ENCODE measurements at regions not wholly inside any gene's neighbourhood (a gene's known extent, or its start where the extent isn't known, plus 50 kb on each side); places are given as distances from the start of the nearest gene placed in this dataset.
"Not testable (repeated sequence)": the region's sequence is repeated elsewhere in the genome, so short reads cannot be mapped to it uniquely, and the experiment has no call there.

- H3K36me3 ChIP-seq (ENCODE audit: low read depth, missing control alignments), result no peaks in the 10 kb centered on the region
- H3K9me3 ChIP-seq, result no peaks in the 10 kb centered on the region
- no peak overlapping the region for H3K4me3 ChIP-seq
- no peak overlapping the region for H3K27ac ChIP-seq
- intact Hi-C loops (cut with DNase I; ENCODE audit: low total_unique reads), result no loop called here
- 76 to 78% methylated on average over 3 of the region's 3 CpGs for WGBS, 2 donors
- no peak for DNase-seq
- H3K27me3 ChIP-seq, result no peaks in the 10 kb centered on the region
- no peaks in the 10 kb centered on the region for H3K4me1 ChIP-seq
- TF ChIP-seq POLR2A (IDR thresholded peaks at IDR 0.05) (no peak), CTCF (IDR thresholded peaks at IDR 0.05) (no peak)
These were observed 71.1 kb downstream of the TRAM1L1 start for GRCh38 chr4:117014236-117014635.

- Histone ChIP-seq H3K27ac (no peak overlapping the region), H3K4me3 (no peak overlapping the region), H3K9me3 (no peaks in the 10 kb centered on the region), H3K36me3 (ENCODE audit: low read depth, missing control alignments) (no peaks in the 10 kb centered on the region), H3K27me3 (no peaks in the 10 kb centered on the region), H3K4me1 (no peaks in the 10 kb centered on the region)
- intact Hi-C loops (cut with DNase I; ENCODE audit: low total_unique reads), result no loop called here
- 100% methylated on average over 1 of the region's 1 CpG for WGBS, 2 donors
- no peak for DNase-seq
- TF ChIP-seq POLR2A (IDR thresholded peaks at IDR 0.05) (no peak), CTCF (IDR thresholded peaks at IDR 0.05) (no peak)
These were observed 74.7 kb downstream of the TRAM1L1 start for GRCh38 chr4:117010671-117011070.

DNA sequence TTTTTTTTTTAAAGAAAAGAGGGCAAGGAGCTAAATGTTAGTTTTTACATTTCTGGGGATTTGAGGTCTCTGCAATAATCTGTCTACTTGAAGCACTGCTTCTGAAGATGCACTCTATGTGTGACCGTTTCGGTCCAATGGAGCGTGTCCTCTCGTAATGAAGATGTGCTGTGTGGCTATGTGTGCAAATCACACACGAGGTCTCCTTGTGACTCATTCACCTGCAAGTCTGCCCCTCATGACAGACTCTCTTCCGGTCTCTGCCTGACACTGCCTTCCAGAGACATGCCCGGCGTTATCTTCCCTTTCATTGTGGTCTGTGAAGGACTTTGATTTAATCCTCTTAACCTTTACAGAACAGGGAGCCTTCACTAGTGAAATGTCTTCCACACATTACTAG is 84.3 kb downstream of the TRAM1L1 start:
- intact Hi-C loops (cut with DNase I; ENCODE audit: low total_unique reads), result no loop called here
- no peak for DNase-seq
- WGBS, 2 donors, result 67 to 71% methylated on average over 8 of the region's 8 CpGs

GRCh38 chr4:116982656-116983055 is 102.7 kb downstream of the TRAM1L1 start:
- H3K4me3 ChIP-seq, result no peak overlapping the region
- no peaks in the 10 kb centered on the region for H3K36me3 ChIP-seq (ENCODE audit: low read depth, missing control alignments)
- TF ChIP-seq CTCF (IDR thresholded peaks at IDR 0.05) (no peak), POLR2A (IDR thresholded peaks at IDR 0.05) (no peak)
- no peaks in the 10 kb centered on the region for H3K9me3 ChIP-seq
- H3K27ac ChIP-seq, result no peak overlapping the region
- H3K4me1 ChIP-seq, result no peaks in the 10 kb centered on the region
- no peaks in the 10 kb centered on the region for H3K27me3 ChIP-seq
- no peak for DNase-seq
- 75 to 86% methylated on average over 5 of the region's 5 CpGs for WGBS, 2 donors
- intact Hi-C loops (cut with DNase I; ENCODE audit: low total_unique reads), result no loop called here

More for the DNA sequence above, 84.3 kb downstream of the TRAM1L1 start:
- Histone ChIP-seq H3K36me3 (ENCODE audit: low read depth, missing control alignments) (no peaks in the 10 kb centered on the region), H3K4me3 (no peak overlapping the region), H3K4me1 (no peaks in the 10 kb centered on the region), H3K27me3 (no peaks in the 10 kb centered on the region), H3K9me3 (no peaks in the 10 kb centered on the region), H3K27ac (no peak overlapping the region)
- TF ChIP-seq POLR2A (IDR thresholded peaks at IDR 0.05), result no peak
- TF ChIP-seq CTCF (IDR thresholded peaks at IDR 0.05), result no peak

DNA sequence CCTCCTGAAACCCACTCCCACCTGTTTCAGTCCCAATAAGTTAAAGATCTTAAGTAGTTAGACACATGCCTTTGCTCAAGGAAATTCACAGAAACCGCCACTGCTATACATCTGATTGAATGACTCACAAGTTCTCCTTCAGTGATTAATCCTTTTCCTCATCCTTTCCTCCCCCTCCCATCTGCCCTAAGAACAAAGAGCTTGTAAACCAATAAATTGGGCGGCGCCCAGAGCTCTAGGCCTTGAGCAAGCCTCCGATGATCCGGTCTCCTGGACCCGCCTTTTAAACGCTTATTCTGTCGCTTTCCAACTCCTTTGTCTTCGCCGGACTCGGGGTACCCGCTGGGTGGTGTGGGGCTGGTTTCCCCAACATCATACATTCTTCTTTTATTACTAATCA is 104.9 kb downstream of the TRAM1L1 start:
- H3K27ac ChIP-seq; H3K27me3 ChIP-seq; H3K4me3 ChIP-seq; H3K36me3 ChIP-seq (ENCODE audit: low read depth, missing control alignments); intact Hi-C loops (cut with DNase I; ENCODE audit: low total_unique reads); H3K4me1 ChIP-seq; H3K9me3 ChIP-seq; DNase-seq: not testable (repeated sequence)
- WGBS, 2 donors, result 49 to 71% methylated on average over 12 of the region's 12 CpGs
